ENCODE measurements at regions not wholly inside any gene's neighbourhood (a gene's known extent, or its start where the extent isn't known, plus 50 kb on each side); places are given as distances from the start of the nearest gene placed in this dataset.

GRCh38 chr10:6766131-6766801 is 186.2 kb upstream of the PRKCQ start:
- TF ChIP-seq ZNF629 (tag by site-specific recombination; IDR thresholded peaks at IDR 0.05) (no peak), CTCF (tag by site-specific recombination; IDR thresholded peaks at IDR 0.05) (no peak), SP2 (tag by site-specific recombination; IDR thresholded peaks at IDR 0.05) (no peak)

Data from HEK293 (cell line).